B cell (primary cell): ENCODE measurements at regions not wholly inside any gene's neighbourhood (a gene's known extent, or its start where the extent isn't known, plus 50 kb on each side); places are given as distances from the start of the nearest gene placed in this dataset.

ENCODE experiments used
- ATAC-seq: fragments of 200-7000 bp; cut with Tn5 transposase; one replicate; pipeline ENCODE4 v1.10.0; 2021; ENCODE audit warnings: low read depth, mild to moderate bottlenecking, moderate number of reproducible peaks, moderate library complexity
- CTCF ChIA-PET: fragments of 350-600 bp; sonication (Branson Sonifier 250); formaldehyde crosslinking; loops from one replicate; lab custom pipeline; 2021; ENCODE audit warnings: antibody characterized with exemption, inconsistent platforms; lab: Charles Lee
- POLR2A ChIA-PET: fragments of 350-600 bp; sonication (Branson Sonifier 250); formaldehyde crosslinking; loops from one replicate; lab custom pipeline; 2021; ENCODE audit warnings: antibody characterized with exemption; lab: Charles Lee
- DNase-seq: peaks from one replicate; pipeline ENCODE4 v3.0.0; 2013
- H2AFZ ChIP-seq: 2 replicates; pipeline ENCODE4 v1.6.1; 2012; ENCODE audit warnings: mild to moderate bottlenecking, low read depth, low read length; ENCODE audit not compliant: insufficient read depth, poor library complexity, severe bottlenecking
- H3K27ac ChIP-seq, 2 donors: 1 replicate in 1 of 2; 2 replicates in 1 of 2; pipeline ENCODE4 v1.5.1; 2012 to 2013; ENCODE audit warnings: low read length in 2 of 2, mild to moderate bottlenecking in 2 of 2, moderate library complexity in 1 of 2
- H3K27me3 ChIP-seq, 4 experiments: fragments of 200-600 bp in 1 of 4; sonication (generic) in 1 of 4; replicated peaks in 1 of 4; 1 replicate in 2 of 4; 2 replicates in 2 of 4; pipeline versions ENCODE4 v1.6.1 to v1.7.0; 2013 to 2016; ENCODE audit warnings: low read length in 3 of 4, mild to moderate bottlenecking in 2 of 4, mixed read lengths in 1 of 4, moderate library complexity in 1 of 4; ENCODE audit not compliant: insufficient read depth in 4 of 4, control insufficient read depth in 3 of 4; ENCODE audit errors: control extremely low read depth in 1 of 4
- H3K36me3 ChIP-seq, 2 experiments: replicated peaks in 1 of 2; 1 replicate in 1 of 2; 2 replicates in 1 of 2; pipeline versions ENCODE4 v1.6.1 to v1.7.1; 2013; ENCODE audit warnings: low read length in 1 of 2; ENCODE audit not compliant: insufficient read depth in 2 of 2, control insufficient read depth in 1 of 2; ENCODE audit errors: control extremely low read depth in 1 of 2, extremely low read depth in 1 of 2
- H3K4me1 ChIP-seq, 2 donors: fragments of 200-600 bp in 1 of 2; sonication (generic) in 1 of 2; 1 replicate in 1 of 2; 2 replicates in 1 of 2; pipeline versions ENCODE4 v1.5.1 to v1.6.1; 2013 to 2017; ENCODE audit warnings: low read length in 2 of 2; ENCODE audit not compliant: control insufficient read depth in 2 of 2, insufficient read depth in 2 of 2
- H3K4me2 ChIP-seq: replicated peaks from 2 replicates; pipeline ENCODE3; 2012; ENCODE audit warnings: mild to moderate bottlenecking, low read depth, low read length; ENCODE audit not compliant: poor library complexity, severe bottlenecking
- H3K4me3 ChIP-seq, 5 experiments: fragments of 200-600 bp in 1 of 5; sonication (generic) in 1 of 5; 1 replicate in 3 of 5; 2 replicates in 2 of 5; pipeline versions ENCODE4 v1.5.1 to v1.7.0; 2011 to 2016; ENCODE audit warnings: low read length in 4 of 5, mild to moderate bottlenecking in 4 of 5, low read depth in 2 of 5, control low read depth in 1 of 5, moderate library complexity in 1 of 5; ENCODE audit not compliant: insufficient read depth in 1 of 5; ENCODE audit errors: control extremely low read depth in 1 of 5, extremely low read depth in 1 of 5
- H3K79me2 ChIP-seq: fragments of 200-600 bp; sonication (generic); one replicate; pipeline ENCODE4 v1.6.0; 2016; ENCODE audit warnings: low read length; ENCODE audit not compliant: control insufficient read depth, insufficient read depth
- H3K9ac ChIP-seq: fragments of 200-600 bp; sonication (generic); 2 replicates; pipeline ENCODE4 v1.6.1; 2017; ENCODE audit warnings: mild to moderate bottlenecking, low read length, moderate library complexity
- H3K9me3 ChIP-seq, 3 donors: one replicate each; pipeline versions ENCODE4 v1.6.1 to v1.7.1; 2013; ENCODE audit warnings: low read length in 2 of 3; ENCODE audit not compliant: control insufficient read depth in 2 of 3, insufficient read depth in 1 of 3; ENCODE audit errors: control extremely low read depth in 1 of 3
- H4K20me1 ChIP-seq: 2 replicates; pipeline ENCODE4 v1.6.0; 2012; ENCODE audit warnings: mild to moderate bottlenecking, low read length; ENCODE audit not compliant: insufficient read depth, control insufficient read depth, poor library complexity, severe bottlenecking
- H3K27ac Mint-ChIP-seq: one replicate; pipeline ENCODE4 v1.8.0; 2021; ENCODE audit warnings: mixed read lengths
- H3K27me3 Mint-ChIP-seq: one replicate; pipeline ENCODE4 v1.8.0; 2021; ENCODE audit warnings: mixed read lengths
- H3K4me1 Mint-ChIP-seq: one replicate; pipeline ENCODE4 v1.8.0; 2021; ENCODE audit warnings: mixed read lengths
- H3K4me3 Mint-ChIP-seq: one replicate; pipeline ENCODE4 v1.8.0; 2021; ENCODE audit warnings: mixed read lengths
- H3K9me3 Mint-ChIP-seq: one replicate; pipeline ENCODE4 v1.8.0; 2022; ENCODE audit warnings: mixed read lengths; ENCODE audit not compliant: insufficient read depth
- CTCF ChIP-seq: fragments of 200-600 bp; IDR thresholded peaks from one replicate; pipeline ENCODE4 v1.8.0; 2022; ENCODE audit warnings: antibody characterized with exemption, mild to moderate bottlenecking
- EZH2 ChIP-seq: IDR thresholded peaks from 2 replicates; pipeline ENCODE4 v1.6.1; 2012; ENCODE audit warnings: borderline replicate concordance, low read depth, mild to moderate bottlenecking, moderate library complexity, low read length; ENCODE audit not compliant: insufficient read depth, poor library complexity, severe bottlenecking
- WGBS: methylation state at CpG from one replicate; pipeline ENCODE4 v1.1.5; 2013; ENCODE audit warnings: missing lambda C conversion rate; ENCODE audit not compliant: insufficient coverage; 5-methylcytosine and 5-hydroxymethylcytosine counted together
- intact Hi-C: fragments of 100-400 bp; cut with micrococcal nuclease; formaldehyde crosslinking; loops from one replicate; pipeline ENCODE4 v1.10.0; 2022

DNA sequence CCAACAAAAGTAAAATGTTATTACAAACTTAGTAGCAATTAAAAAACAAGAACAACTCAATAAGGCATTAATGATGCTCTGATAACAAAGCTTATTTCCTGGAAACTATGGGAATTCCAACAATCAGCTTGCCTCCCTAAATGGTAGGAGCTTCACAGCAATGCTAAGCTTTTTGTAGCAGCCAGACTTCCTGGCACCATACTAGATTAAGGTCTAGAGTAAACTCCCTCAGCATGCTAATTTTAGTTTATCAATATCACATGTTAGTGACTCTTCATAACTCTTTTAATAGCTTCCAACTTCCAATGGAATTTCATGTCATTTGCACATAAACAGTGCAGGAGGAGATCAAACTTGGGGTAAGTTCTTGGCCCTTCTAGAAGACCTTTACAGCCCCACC is 782.0 kb downstream of the MCTP2 start:
- H3K4me1 Mint-ChIP-seq: no peaks in the 10 kb centered on the region
- no peak for ATAC-seq

GRCh38 chr15:95016511-95017229 is 785.3 kb downstream of the MCTP2 start:
- Histone ChIP-seq H3K9me3 (no peaks in the 10 kb centered on the region), H3K9ac (no peak overlapping the region), H3K79me2 (no peaks in the 10 kb centered on the region), H3K36me3 (no peaks in the 10 kb centered on the region), H3K4me2 (no peak overlapping the region), H4K20me1 (no peaks in the 10 kb centered on the region), H3K27me3 (no peaks in the 10 kb centered on the region), H3K4me1 (no peaks in the 10 kb centered on the region), H3K4me3 (no peak overlapping the region), H2AFZ (no peak overlapping the region), H3K27ac (no peak overlapping the region)
- no CpG with 5 or more reads among the region's 2 CpGs for whole genome bisulfite sequencing
- ChIA-PET CTCF (no interaction called here), POLR2A (no interaction called here)
- ATAC-seq: no peak
- H3K4me1 Mint-ChIP-seq: no peaks in the 10 kb centered on the region
- no peaks in the 10 kb centered on the region for H3K27me3 Mint-ChIP-seq
- TF ChIP-seq CTCF: no peak
- no peak for TF ChIP-seq EZH2
- intact Hi-C loops: no loop called here
- H3K27ac Mint-ChIP-seq: no peak overlapping the region
- DNase-seq: no peak
- no peak overlapping the region for H3K4me3 Mint-ChIP-seq
- no peaks in the 10 kb centered on the region for H3K9me3 Mint-ChIP-seq

More for the DNA sequence above, 782.0 kb downstream of the MCTP2 start:
- Mint-ChIP-seq H3K27ac (no peak overlapping the region), H3K4me3 (no peak overlapping the region), H3K9me3 (no peaks in the 10 kb centered on the region), H3K27me3 (no peaks in the 10 kb centered on the region)
- Histone ChIP-seq H3K9me3 (no peaks in the 10 kb centered on the region), H3K36me3 (no peaks in the 10 kb centered on the region), H2AFZ (no peak overlapping the region), H3K9ac (no peak overlapping the region), H3K4me2 (no peak overlapping the region), H3K4me1 (no peaks in the 10 kb centered on the region), H3K79me2 (no peaks in the 10 kb centered on the region), H4K20me1 (no peaks in the 10 kb centered on the region), H3K4me3 (no peak overlapping the region), H3K27me3 (no peaks in the 10 kb centered on the region), H3K27ac (no peak overlapping the region)
- ChIA-PET POLR2A (no interaction called here), CTCF (no interaction called here)
- no peak for TF ChIP-seq EZH2
- TF ChIP-seq CTCF: no peak
- DNase-seq: no peak
- intact Hi-C loops: no loop called here
